BE2C (cell line): ENCODE measurements at regions not wholly inside any gene's neighbourhood (a gene's known extent, or its start where the extent isn't known, plus 50 kb on each side); places are given as distances from the start of the nearest gene placed in this dataset.

Source experiments
- DNase-seq: peaks from one replicate; pipeline ENCODE4 v3.0.0-alpha.2; 2020
- H3K27me3 ChIP-seq: fragments of 250-450 bp; sonication (Bioruptor Pico); 2 replicates; pipeline ENCODE4 v1.5.1; 2020; ENCODE audit warnings: mild to moderate bottlenecking
- H3K36me3 ChIP-seq: fragments of 250-450 bp; sonication (Bioruptor Pico); 2 replicates; pipeline ENCODE4 v1.5.1; 2020; ENCODE audit warnings: mild to moderate bottlenecking
- H3K4me1 ChIP-seq: fragments of 250-450 bp; sonication (Bioruptor Pico); 2 replicates; pipeline ENCODE4 v1.5.1; 2020
- H3K4me3 ChIP-seq: 2 replicates; pipeline ENCODE4 v1.5.1; 2011; ENCODE audit warnings: low read depth, low read length
- H3K9me3 ChIP-seq: fragments of 250-450 bp; sonication (Bioruptor Pico); 2 replicates; pipeline ENCODE4 v1.5.1; 2020
- TF ChIP-seq, protein P1 (sequence below): IDR thresholded peaks from 2 replicates; pipeline ENCODE4 v1.5.1; 2012; ENCODE audit warnings: mild to moderate bottlenecking, low read depth, low read length

GRCh38 chr13:73672492-73672891 is 461.7 kb downstream of the KLF12 start:
- Histone ChIP-seq H3K4me1 (no peaks in the 10 kb centered on the region), H3K36me3 (no peaks in the 10 kb centered on the region), H3K9me3 (no peaks in the 10 kb centered on the region), H3K27me3 (no peaks in the 10 kb centered on the region), H3K4me3 (no peak overlapping the region)
- TF ChIP-seq, protein P1, sequence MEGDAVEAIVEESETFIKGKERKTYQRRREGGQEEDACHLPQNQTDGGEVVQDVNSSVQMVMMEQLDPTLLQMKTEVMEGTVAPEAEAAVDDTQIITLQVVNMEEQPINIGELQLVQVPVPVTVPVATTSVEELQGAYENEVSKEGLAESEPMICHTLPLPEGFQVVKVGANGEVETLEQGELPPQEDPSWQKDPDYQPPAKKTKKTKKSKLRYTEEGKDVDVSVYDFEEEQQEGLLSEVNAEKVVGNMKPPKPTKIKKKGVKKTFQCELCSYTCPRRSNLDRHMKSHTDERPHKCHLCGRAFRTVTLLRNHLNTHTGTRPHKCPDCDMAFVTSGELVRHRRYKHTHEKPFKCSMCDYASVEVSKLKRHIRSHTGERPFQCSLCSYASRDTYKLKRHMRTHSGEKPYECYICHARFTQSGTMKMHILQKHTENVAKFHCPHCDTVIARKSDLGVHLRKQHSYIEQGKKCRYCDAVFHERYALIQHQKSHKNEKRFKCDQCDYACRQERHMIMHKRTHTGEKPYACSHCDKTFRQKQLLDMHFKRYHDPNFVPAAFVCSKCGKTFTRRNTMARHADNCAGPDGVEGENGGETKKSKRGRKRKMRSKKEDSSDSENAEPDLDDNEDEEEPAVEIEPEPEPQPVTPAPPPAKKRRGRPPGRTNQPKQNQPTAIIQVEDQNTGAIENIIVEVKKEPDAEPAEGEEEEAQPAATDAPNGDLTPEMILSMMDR, result no peak
- DNase-seq, result no peak

- H3K9me3 ChIP-seq, result no peaks in the 10 kb centered on the region
- TF ChIP-seq, protein P1, result no peak
- no peaks in the 10 kb centered on the region for H3K4me1 ChIP-seq
Measured at GRCh38 chr13:73671732-73672131, 462.5 kb downstream of the KLF12 start.

GRCh38 chr13:73671011-73671410 is 463.2 kb downstream of the KLF12 start:
- no peaks in the 10 kb centered on the region for H3K36me3 ChIP-seq
- TF ChIP-seq, protein P1, result no peak
- 0 out of 2 replicates have a peak, but pooled peaks cover 3% of the 10 kb centered on the region for H3K27me3 ChIP-seq
- no peak overlapping the region for H3K4me3 ChIP-seq
- H3K9me3 ChIP-seq, result no peaks in the 10 kb centered on the region
- H3K4me1 ChIP-seq, result no peaks in the 10 kb centered on the region
- DNase-seq, result no peak

More at GRCh38 chr13:73671732-73672131, 462.5 kb downstream of the KLF12 start:
- DNase-seq, result no peak
- Histone ChIP-seq H3K4me3 (no peak overlapping the region), H3K36me3 (no peaks in the 10 kb centered on the region), H3K27me3 (no peaks in the 10 kb centered on the region)

- no peaks in the 10 kb centered on the region for H3K9me3 ChIP-seq
- DNase-seq, result no peak
- H3K4me3 ChIP-seq, result no peak overlapping the region
- H3K27me3 ChIP-seq, result peaks cover 22% of the 10 kb centered on the region
- no peaks in the 10 kb centered on the region for H3K36me3 ChIP-seq
- TF ChIP-seq, protein P1, result no peak
- no peaks in the 10 kb centered on the region for H3K4me1 ChIP-seq
Measured at GRCh38 chr13:73667756-73668155, 466.4 kb downstream of the KLF12 start.

DNA sequence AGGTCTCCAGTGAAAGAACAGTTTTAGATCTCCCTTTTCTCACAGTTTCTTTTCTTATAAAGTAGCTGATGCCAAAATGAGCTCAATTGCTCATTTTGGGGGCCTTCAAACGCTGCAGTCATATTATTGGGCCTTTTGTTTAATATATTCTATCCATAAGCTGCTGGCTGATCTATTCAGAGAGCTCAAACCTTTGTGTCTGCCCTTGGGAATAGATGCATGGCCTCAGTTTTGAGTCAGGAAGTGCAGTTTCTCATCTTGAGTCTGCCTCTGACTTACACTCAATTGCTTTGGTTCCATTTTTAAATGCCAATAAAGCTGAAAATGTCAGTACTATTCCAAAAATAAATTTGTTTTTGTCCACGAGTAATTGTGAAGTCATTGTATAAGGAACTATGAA is 468.9 kb downstream of the KLF12 start:
- H3K27me3 ChIP-seq, result peaks cover 22% of the 10 kb centered on the region
- H3K4me1 ChIP-seq, result no peaks in the 10 kb centered on the region
- TF ChIP-seq, protein P1, result no peak
- no peak overlapping the region for H3K4me3 ChIP-seq
- no peaks in the 10 kb centered on the region for H3K36me3 ChIP-seq
- no peak for DNase-seq
- no peaks in the 10 kb centered on the region for H3K9me3 ChIP-seq

- TF ChIP-seq, protein P1, result no peak
- H3K4me1 ChIP-seq, result no peaks in the 10 kb centered on the region
- no peak overlapping the region for H3K4me3 ChIP-seq
- peaks cover 22% of the 10 kb centered on the region for H3K27me3 ChIP-seq
- H3K36me3 ChIP-seq, result no peaks in the 10 kb centered on the region
- DNase-seq, result no peak
- no peaks in the 10 kb centered on the region for H3K9me3 ChIP-seq
Measured at GRCh38 chr13:73664851-73665250, 469.4 kb downstream of the KLF12 start.
